Erythroblast (primary cell): ENCODE measurements at regions not wholly inside any gene's neighbourhood (a gene's known extent, or its start where the extent isn't known, plus 50 kb on each side); places are given as distances from the start of the nearest gene placed in this dataset.
"Not testable (repeated sequence)": the region's sequence is repeated elsewhere in the genome, so short reads cannot be mapped to it uniquely, and the experiment has no call there.

Experiments used
- GATA1 ChIP-seq: IDR thresholded peaks from 2 replicates; pipeline ENCODE4 v1.6.1; 2011; ENCODE audit warnings: low read depth, mild to moderate bottlenecking, control low read depth, low read length, moderate library complexity
- POLR2A ChIP-seq: IDR thresholded peaks from 2 replicates; pipeline ENCODE4 v1.6.1; 2011; ENCODE audit warnings: mild to moderate bottlenecking, low read length

DNA sequence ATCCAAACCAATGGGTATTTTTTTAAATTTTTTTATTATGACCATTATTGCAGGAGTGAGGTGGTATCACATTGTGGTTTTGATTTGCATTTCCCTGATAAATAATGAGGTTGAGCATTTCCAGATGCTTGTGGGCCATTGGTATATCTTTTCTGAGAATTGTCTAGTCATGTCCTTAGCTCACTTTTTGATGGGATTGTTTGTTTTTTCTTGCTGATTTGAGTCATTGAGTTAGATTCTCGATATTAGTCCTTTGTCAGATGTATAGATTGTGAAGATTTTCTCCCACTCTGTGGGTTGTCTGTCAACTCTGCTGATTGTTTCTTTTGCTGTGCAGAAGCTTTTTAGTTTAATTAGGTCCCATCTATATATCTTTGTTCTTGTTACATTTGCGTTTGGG, 388.9 kb downstream of the DAD1 start:
- not testable (repeated sequence) for TF ChIP-seq POLR2A, GATA1
